K562 (cell line): ENCODE measurements at regions not wholly inside any gene's neighbourhood (a gene's known extent, or its start where the extent isn't known, plus 50 kb on each side); places are given as distances from the start of the nearest gene placed in this dataset.

Source experiments
- BCLAF1 ChIP-seq, 2 experiments: fragments of 450-650 bp in 1 of 2; IDR thresholded peaks; 2 replicates each; pipeline ENCODE4 v1.6.1; 2011 to 2017; ENCODE audit warnings: low read depth in 2 of 2, antibody characterized with exemption in 1 of 2, borderline replicate concordance in 1 of 2, low read length in 1 of 2, mild to moderate bottlenecking in 1 of 2, mixed read lengths in 1 of 2; ENCODE audit not compliant: control insufficient read depth in 1 of 2
- CXXC5 ChIP-seq: fragments of 250-450 bp; sonication (Bioruptor Pico); IDR thresholded peaks from 2 replicates; pipeline ENCODE4 v1.8.0; 2022; ENCODE audit warnings: inconsistent platforms, mild to moderate bottlenecking, moderate library complexity
- MECOM ChIP-seq: fragments of 250-450 bp; sonication (Bioruptor Pico); IDR thresholded peaks from 2 replicates; pipeline ENCODE4 v1.8.0; 2022; ENCODE audit warnings: inconsistent platforms
- ZNF121 ChIP-seq: sonication (generic); formaldehyde crosslinking; conservative IDR thresholded peaks from 2 replicates; pipeline ENCODE4 v1.8.0; 2022; ENCODE audit warnings: missing genetic modification reagents
- ZNF280B ChIP-seq: fragments of 250-450 bp; sonication (Bioruptor Pico); IDR thresholded peaks from 2 replicates; pipeline ENCODE4 v1.5.1; 2021; ENCODE audit warnings: mild to moderate bottlenecking
- ZNF354B ChIP-seq: fragments of 250-450 bp; sonication (Bioruptor Pico); IDR thresholded peaks from 2 replicates; pipeline ENCODE4 v1.4.0; 2020
- TF ChIP-seq, protein P1 (sequence below): fragments of 450-650 bp; IDR thresholded peaks from 2 replicates; pipeline ENCODE4 v1.6.1; 2016; ENCODE audit warnings: mild to moderate bottlenecking

DNA sequence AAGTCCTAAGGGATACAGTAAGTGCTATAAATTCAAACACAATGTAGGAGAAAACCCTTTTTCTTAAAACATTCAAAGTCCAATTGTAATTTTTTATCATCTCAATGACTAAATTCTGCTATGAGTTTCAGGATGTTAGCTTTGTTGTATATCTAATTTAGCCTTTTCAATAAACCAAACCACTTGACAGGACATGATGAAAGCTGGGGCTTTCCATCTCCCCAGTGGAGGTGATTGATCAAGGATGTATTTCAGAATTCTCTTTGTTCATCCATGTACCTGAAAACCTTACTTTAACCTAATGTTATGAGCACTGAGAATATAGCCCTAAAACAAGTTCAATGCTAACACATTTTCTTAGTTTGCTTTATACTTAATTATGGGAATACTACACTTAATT is 639.0 kb upstream of the ITGA1 start (continued):
- TF ChIP-seq, protein P1, sequence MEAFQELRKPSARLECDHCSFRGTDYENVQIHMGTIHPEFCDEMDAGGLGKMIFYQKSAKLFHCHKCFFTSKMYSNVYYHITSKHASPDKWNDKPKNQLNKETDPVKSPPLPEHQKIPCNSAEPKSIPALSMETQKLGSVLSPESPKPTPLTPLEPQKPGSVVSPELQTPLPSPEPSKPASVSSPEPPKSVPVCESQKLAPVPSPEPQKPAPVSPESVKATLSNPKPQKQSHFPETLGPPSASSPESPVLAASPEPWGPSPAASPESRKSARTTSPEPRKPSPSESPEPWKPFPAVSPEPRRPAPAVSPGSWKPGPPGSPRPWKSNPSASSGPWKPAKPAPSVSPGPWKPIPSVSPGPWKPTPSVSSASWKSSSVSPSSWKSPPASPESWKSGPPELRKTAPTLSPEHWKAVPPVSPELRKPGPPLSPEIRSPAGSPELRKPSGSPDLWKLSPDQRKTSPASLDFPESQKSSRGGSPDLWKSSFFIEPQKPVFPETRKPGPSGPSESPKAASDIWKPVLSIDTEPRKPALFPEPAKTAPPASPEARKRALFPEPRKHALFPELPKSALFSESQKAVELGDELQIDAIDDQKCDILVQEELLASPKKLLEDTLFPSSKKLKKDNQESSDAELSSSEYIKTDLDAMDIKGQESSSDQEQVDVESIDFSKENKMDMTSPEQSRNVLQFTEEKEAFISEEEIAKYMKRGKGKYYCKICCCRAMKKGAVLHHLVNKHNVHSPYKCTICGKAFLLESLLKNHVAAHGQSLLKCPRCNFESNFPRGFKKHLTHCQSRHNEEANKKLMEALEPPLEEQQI: no peak
- TF ChIP-seq MECOM (CRISPR knock-in tag) (no peak), ZNF354B (CRISPR knock-in tag) (no peak), CXXC5 (CRISPR knock-in tag) (no peak), ZNF121 (no peak), ZNF280B (CRISPR knock-in tag) (no peak), BCLAF1 (IDR thresholded peaks at IDR 0.05; ENCODE audit: borderline replicate concordance in 1 of 2, control insufficient read depth in 1 of 2, low read depth in 2 of 2, low read length in 1 of 2) (no peak)
